ENCODE measurements at regions not wholly inside any gene's neighbourhood (a gene's known extent, or its start where the extent isn't known, plus 50 kb on each side); places are given as distances from the start of the nearest gene placed in this dataset.

DNA sequence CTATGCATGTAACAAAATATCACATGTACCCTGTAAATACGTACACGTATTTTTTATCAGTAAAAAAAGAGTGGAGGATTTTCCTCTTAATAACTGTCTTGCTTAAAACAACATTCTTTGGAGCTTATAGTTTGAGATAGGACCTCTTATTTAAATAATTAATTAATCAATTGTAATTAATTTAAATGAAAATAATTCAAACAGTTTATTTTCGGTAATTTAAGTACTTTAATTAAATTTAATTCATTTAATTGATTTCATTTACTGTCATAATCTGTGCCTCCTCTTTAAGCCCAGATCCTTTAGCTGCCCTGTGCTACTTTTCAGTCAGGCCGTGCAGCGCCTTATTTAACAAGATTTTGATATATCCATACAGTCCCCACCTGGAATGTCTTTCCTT lies 427.0 kb downstream of the HLX start:
- no peak overlapping the region for H3K9ac ChIP-seq
- no peaks in the 10 kb centered on the region for H3K79me2 ChIP-seq (ENCODE audit: insufficient read depth)
- TF ChIP-seq SIN3A (IDR thresholded peaks at IDR 0.05; ENCODE audit: borderline replicate concordance, low read depth, low read length) (no peak), CTCF (IDR thresholded peaks at IDR 0.05) (no peak), PBX3 (IDR thresholded peaks at IDR 0.05) (no peak), RXRA (IDR thresholded peaks at IDR 0.05; ENCODE audit: borderline replicate concordance, low read depth) (no peak), TEAD4 (IDR thresholded peaks at IDR 0.05; ENCODE audit: borderline replicate concordance, insufficient read depth) (no peak), TAF1 (IDR thresholded peaks at IDR 0.05; ENCODE audit: borderline replicate concordance, low read depth, low read length) (no peak), NRF1 (IDR thresholded peaks at IDR 0.05; ENCODE audit: low read depth, low read length) (no peak), MEF2A (IDR thresholded peaks at IDR 0.05; ENCODE audit: borderline replicate concordance, low read depth) (no peak), FOXM1 (IDR thresholded peaks at IDR 0.05; ENCODE audit: low read depth) (no peak), MAX (IDR thresholded peaks at IDR 0.05; ENCODE audit: low read depth) (no peak), REST (IDR thresholded peaks at IDR 0.05; ENCODE audit: low read depth, low read length) (no peak), FOSL2 (IDR thresholded peaks at IDR 0.05; ENCODE audit: borderline replicate concordance, low read depth) (no peak), POLR2AphosphoS5 (IDR thresholded peaks at IDR 0.05; ENCODE audit: low read depth, low read length) (no peak)
- TF ChIP-seq, protein P1, sequence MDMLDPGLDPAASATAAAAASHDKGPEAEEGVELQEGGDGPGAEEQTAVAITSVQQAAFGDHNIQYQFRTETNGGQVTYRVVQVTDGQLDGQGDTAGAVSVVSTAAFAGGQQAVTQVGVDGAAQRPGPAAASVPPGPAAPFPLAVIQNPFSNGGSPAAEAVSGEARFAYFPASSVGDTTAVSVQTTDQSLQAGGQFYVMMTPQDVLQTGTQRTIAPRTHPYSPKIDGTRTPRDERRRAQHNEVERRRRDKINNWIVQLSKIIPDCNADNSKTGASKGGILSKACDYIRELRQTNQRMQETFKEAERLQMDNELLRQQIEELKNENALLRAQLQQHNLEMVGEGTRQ (IDR thresholded peaks at IDR 0.05; ENCODE audit: borderline replicate concordance, low read depth, low read length): no peak
- TF ChIP-seq, protein P2, sequence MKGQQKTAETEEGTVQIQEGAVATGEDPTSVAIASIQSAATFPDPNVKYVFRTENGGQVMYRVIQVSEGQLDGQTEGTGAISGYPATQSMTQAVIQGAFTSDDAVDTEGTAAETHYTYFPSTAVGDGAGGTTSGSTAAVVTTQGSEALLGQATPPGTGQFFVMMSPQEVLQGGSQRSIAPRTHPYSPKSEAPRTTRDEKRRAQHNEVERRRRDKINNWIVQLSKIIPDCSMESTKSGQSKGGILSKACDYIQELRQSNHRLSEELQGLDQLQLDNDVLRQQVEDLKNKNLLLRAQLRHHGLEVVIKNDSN (IDR thresholded peaks at IDR 0.05; ENCODE audit: borderline replicate concordance, low read depth): no peak
- H3K27me3 ChIP-seq (ENCODE audit: insufficient read depth): no peaks in the 10 kb centered on the region
- no peaks in the 10 kb centered on the region for H3K9me2 ChIP-seq
- POLR2A ChIA-PET: no interaction called here
- CTCF ChIA-PET: interaction anchor here (1.2 kb wide), 1 partner anchor 12 kb away, joined by 3 read pairs; no protein-coding TSS in a partner anchor
- H4K20me1 ChIP-seq (ENCODE audit: insufficient read depth): no peaks in the 10 kb centered on the region
- H3K36me3 ChIP-seq (replicated peaks in 1 of 2; ENCODE audit: control insufficient read depth in 1 of 2, insufficient read depth in 2 of 2, low read length in 1 of 2): no peaks in the 10 kb centered on the region
- no peak overlapping the region for H3K4me3 ChIP-seq (ENCODE audit: low read depth in 2 of 2, low read length in 1 of 2)
- H3K4me2 ChIP-seq: no peak overlapping the region
- peaks cover 0 to 3% of the 10 kb centered on the region in 2 experiments; a peak in 1 of 4 replicates for H3K4me1 ChIP-seq (ENCODE audit: control insufficient read depth in 1 of 2, insufficient read depth in 2 of 2, low read depth in 1 of 2, low read length in 1 of 2)
- whole genome bisulfite sequencing (ENCODE audit: low lambda C conversion rate): 90% methylated on average over 5 of the region's 5 CpGs
- no peaks in the 10 kb centered on the region for H3F3A ChIP-seq (replicated peaks; ENCODE audit: insufficient read depth)
- H2AFZ ChIP-seq (ENCODE audit: low read depth): no peak overlapping the region
- no peak for DNase-seq
- H3K9me3 ChIP-seq: no peaks in the 10 kb centered on the region
- H3K27ac ChIP-seq (ENCODE audit: low read depth in 2 of 2, low read length in 1 of 2): no peak overlapping the region
